T-cell (primary cell): ENCODE measurements at regions not wholly inside any gene's neighbourhood (a gene's known extent, or its start where the extent isn't known, plus 50 kb on each side); places are given as distances from the start of the nearest gene placed in this dataset.

ENCODE experiments used
- ATAC-seq, 4 experiments: fragments of 200-7000 bp in 3 of 4; fragments of 150-1000 bp in 1 of 4; cut with Tn5 transposase; replicated peaks in 1 of 4; 1 replicate in 3 of 4; 2 replicates in 1 of 4; pipeline ENCODE4 v1.10.0; 2021; ENCODE audit warnings: moderate library complexity in 3 of 4, mild to moderate bottlenecking in 2 of 4, moderate number of reproducible peaks in 1 of 4
- CTCF ChIA-PET, 2 donors: fragments of 300-600 bp; sonication (Branson Sonifier 250); formaldehyde crosslinking; loops; one replicate each; lab custom pipeline; 2022; ENCODE audit warnings: antibody characterized with exemption in 2 of 2; lab: Charles Lee
- POLR2A ChIA-PET, 2 donors: fragments of 300-600 bp; sonication (Branson Sonifier 250); formaldehyde crosslinking; loops; one replicate each; lab custom pipeline; 2022; ENCODE audit warnings: antibody characterized with exemption in 2 of 2; lab: Charles Lee
- DNase-seq, 35 experiments: peaks; one replicate each; pipeline versions ENCODE4 v3.0.0 to v3.0.0-alpha.2; 2013 to 2023
- H3K27ac ChIP-seq: one replicate; pipeline ENCODE4 v1.5.1; 2013; ENCODE audit warnings: low read length
- H3K27me3 ChIP-seq, 2 experiments: replicated peaks in 1 of 2; 1 replicate in 1 of 2; 2 replicates in 1 of 2; pipeline versions ENCODE4 v1.6.1 to v1.7.0; 2013; ENCODE audit warnings: low read length in 1 of 2, mixed read lengths in 1 of 2; ENCODE audit not compliant: control insufficient read depth in 2 of 2, insufficient read depth in 2 of 2; ENCODE audit errors: extremely low read depth in 1 of 2
- H3K36me3 ChIP-seq, 2 donors: 1 replicate in 1 of 2; 2 replicates in 1 of 2; pipeline versions ENCODE4 v1.6.1 to v1.7.0; 2013; ENCODE audit warnings: low read length in 1 of 2; ENCODE audit not compliant: control insufficient read depth in 2 of 2, insufficient read depth in 1 of 2; ENCODE audit errors: extremely low read depth in 1 of 2
- H3K4me1 ChIP-seq, 2 experiments: 1 replicate in 1 of 2; 2 replicates in 1 of 2; pipeline versions ENCODE4 v1.6.1 to v1.7.0; 2013; ENCODE audit warnings: low read length in 2 of 2, mixed read lengths in 1 of 2; ENCODE audit not compliant: insufficient read depth in 2 of 2, control insufficient read depth in 1 of 2; ENCODE audit errors: extremely low read depth in 1 of 2
- H3K4me3 ChIP-seq, 2 donors: 1 replicate in 1 of 2; 2 replicates in 1 of 2; pipeline versions ENCODE4 v1.5.1 to v1.7.0; 2013; ENCODE audit warnings: mild to moderate bottlenecking in 2 of 2, low read length in 1 of 2, moderate library complexity in 1 of 2; ENCODE audit not compliant: control insufficient read depth in 1 of 2; ENCODE audit errors: extremely low read depth in 1 of 2
- H3K9me3 ChIP-seq: 2 replicates; pipeline ENCODE4 v1.7.0; 2013
- H3K27ac Mint-ChIP-seq, 2 donors: one replicate each; pipeline ENCODE4 v1.8.0; 2020 to 2021; ENCODE audit warnings: mild to moderate bottlenecking in 2 of 2, mixed read lengths in 2 of 2
- H3K27me3 Mint-ChIP-seq, 2 donors: one replicate each; pipeline ENCODE4 v1.8.0; 2021 to 2022; ENCODE audit warnings: mixed read lengths in 2 of 2
- H3K36me3 Mint-ChIP-seq: one replicate; pipeline ENCODE4 v1.8.0; 2021; ENCODE audit warnings: mixed read lengths
- H3K4me1 Mint-ChIP-seq, 3 donors: one replicate each; pipeline ENCODE4 v1.8.0; 2020 to 2022; ENCODE audit warnings: mixed read lengths in 3 of 3, mild to moderate bottlenecking in 1 of 3
- H3K4me3 Mint-ChIP-seq, 3 donors: one replicate each; pipeline ENCODE4 v1.8.0; 2020 to 2022; ENCODE audit warnings: mild to moderate bottlenecking in 3 of 3, mixed read lengths in 3 of 3, moderate library complexity in 3 of 3
- H3K9me3 Mint-ChIP-seq, 3 donors: one replicate each; pipeline ENCODE4 v1.8.0; 2020 to 2022; ENCODE audit warnings: mixed read lengths in 3 of 3
- WGBS: methylation state at CpG from one replicate; pipeline ENCODE4 v1.1.5; 2013; ENCODE audit warnings: missing lambda C conversion rate; ENCODE audit not compliant: insufficient coverage; 5-methylcytosine and 5-hydroxymethylcytosine counted together

- no peaks in the 10 kb centered on the region for H3K9me3 ChIP-seq
- H3K4me3 ChIP-seq = no peak overlapping the region
- POLR2A ChIA-PET = no interaction called here
- peaks cover 0 to 7% of the 10 kb centered on the region in 2 experiments for H3K27me3 ChIP-seq
- H3K27ac ChIP-seq = no peak overlapping the region
- WGBS = 86% methylated on average over 1 of the region's 5 CpGs
- no peaks in the 10 kb centered on the region for H3K4me1 Mint-ChIP-seq
- DNase-seq (no peak), ATAC-seq (no peak)
- peaks cover 3% of the 10 kb centered on the region for H3K36me3 Mint-ChIP-seq
- no peaks in the 10 kb centered on the region for H3K36me3 ChIP-seq
- peaks cover 0 to 10% of the 10 kb centered on the region in 2 donors for H3K27me3 Mint-ChIP-seq
- H3K4me3 Mint-ChIP-seq = no peak overlapping the region
- peaks cover 0 to 15% (median 14%) of the 10 kb centered on the region in 3 donors for H3K9me3 Mint-ChIP-seq
- no peak overlapping the region for H3K27ac Mint-ChIP-seq
- CTCF ChIA-PET = no interaction called here
- H3K4me1 ChIP-seq = no peaks in the 10 kb centered on the region
These were observed 223.5 kb upstream of the NUDT4 start for GRCh38 chr12:93154096-93154728.

GRCh38 chr12:93154753-93155480 is 222.8 kb upstream of the NUDT4 start:
- Histone ChIP-seq H3K4me1 (no peaks in the 10 kb centered on the region), H3K9me3 (no peaks in the 10 kb centered on the region), H3K27me3 (peaks cover 0 to 7% of the 10 kb centered on the region in 2 experiments), H3K36me3 (no peaks in the 10 kb centered on the region), H3K4me3 (no peak overlapping the region), H3K27ac (no peak overlapping the region)
- DNase-seq = no peak
- Mint-ChIP-seq H3K27ac (no peak overlapping the region), H3K27me3 (peaks cover 0 to 10% of the 10 kb centered on the region in 2 donors), H3K9me3 (peaks cover 0 to 15% (median 14%) of the 10 kb centered on the region in 3 donors), H3K4me3 (no peak overlapping the region), H3K4me1 (no peaks in the 10 kb centered on the region), H3K36me3 (peaks cover 3% of the 10 kb centered on the region)
- WGBS = 69% methylated on average over 5 of the region's 11 CpGs
- CTCF ChIA-PET = no interaction called here
- no peak for ATAC-seq
- POLR2A ChIA-PET = no interaction called here

GRCh38 chr12:93156086-93156716 is 221.5 kb upstream of the NUDT4 start:
- H3K9me3 Mint-ChIP-seq = peaks cover 0 to 15% (median 14%) of the 10 kb centered on the region in 3 donors
- H3K27ac Mint-ChIP-seq = no peak overlapping the region
- H3K9me3 ChIP-seq = no peaks in the 10 kb centered on the region
- no peak overlapping the region for H3K27ac ChIP-seq
- ATAC-seq (no peak), DNase-seq (no peak)
- no peak overlapping the region for H3K4me3 Mint-ChIP-seq
- peaks cover 3% of the 10 kb centered on the region for H3K36me3 Mint-ChIP-seq
- H3K4me3 ChIP-seq = no peak overlapping the region
- CTCF ChIA-PET = no interaction called here
- POLR2A ChIA-PET = no interaction called here
- no peaks in the 10 kb centered on the region for H3K4me1 Mint-ChIP-seq
- H3K4me1 ChIP-seq = no peaks in the 10 kb centered on the region
- no peaks in the 10 kb centered on the region for H3K36me3 ChIP-seq
- peaks cover 0 to 7% of the 10 kb centered on the region in 2 experiments for H3K27me3 ChIP-seq
- WGBS = 73% methylated on average over 6 of the region's 7 CpGs
- peaks cover 0 to 10% of the 10 kb centered on the region in 2 donors for H3K27me3 Mint-ChIP-seq

GRCh38 chr12:93157279-93157678 is 220.4 kb upstream of the NUDT4 start:
- DNase-seq = no peak
- no peak overlapping the region for H3K27ac Mint-ChIP-seq
- Histone ChIP-seq H3K36me3 (no peaks in the 10 kb centered on the region), H3K9me3 (no peaks in the 10 kb centered on the region), H3K4me3 (no peak overlapping the region), H3K4me1 (no peaks in the 10 kb centered on the region), H3K27ac (no peak overlapping the region), H3K27me3 (peaks cover 0 to 7% of the 10 kb centered on the region in 2 experiments)
- WGBS = no CpG with 5 or more reads among the region's 1 CpG
- POLR2A ChIA-PET = no interaction called here
- no peaks in the 10 kb centered on the region for H3K4me1 Mint-ChIP-seq
- peaks cover 0 to 15% (median 14%) of the 10 kb centered on the region in 3 donors for H3K9me3 Mint-ChIP-seq
- peaks cover 0 to 6% of the 10 kb centered on the region in 2 donors for H3K27me3 Mint-ChIP-seq
- ATAC-seq = no peak
- CTCF ChIA-PET = no interaction called here
- no peak overlapping the region for H3K4me3 Mint-ChIP-seq
- H3K36me3 Mint-ChIP-seq = peaks cover 3% of the 10 kb centered on the region

GRCh38 chr12:93158065-93158843 is 219.5 kb upstream of the NUDT4 start:
- Histone ChIP-seq H3K9me3 (no peaks in the 10 kb centered on the region), H3K27ac (no peak overlapping the region), H3K36me3 (no peaks in the 10 kb centered on the region), H3K4me1 (no peaks in the 10 kb centered on the region), H3K4me3 (no peak overlapping the region), H3K27me3 (peaks cover 0 to 7% of the 10 kb centered on the region in 2 experiments)
- Mint-ChIP-seq H3K4me1 (no peaks in the 10 kb centered on the region), H3K9me3 (peaks cover 0 to 15% (median 14%) of the 10 kb centered on the region in 3 donors), H3K27me3 (peaks cover 0 to 8% of the 10 kb centered on the region in 2 donors), H3K27ac (no peak overlapping the region), H3K36me3 (peaks cover 3% of the 10 kb centered on the region), H3K4me3 (no peak overlapping the region)
- CTCF ChIA-PET = no interaction called here
- 100% methylated on average over 1 of the region's 4 CpGs for WGBS
- POLR2A ChIA-PET = no interaction called here
- DNase-seq (no peak), ATAC-seq (no peak)
